IPS-20b (cell line): ENCODE measurements at regions not wholly inside any gene's neighbourhood (a gene's known extent, or its start where the extent isn't known, plus 50 kb on each side); places are given as distances from the start of the nearest gene placed in this dataset.

Experiments
- H3K27ac ChIP-seq: one replicate; pipeline ENCODE4 v1.5.1; 2013; ENCODE audit warnings: low read length
- H3K27me3 ChIP-seq: 2 replicates; pipeline ENCODE4 v1.6.1; 2013; ENCODE audit warnings: mild to moderate bottlenecking, low read length, inconsistent platforms; ENCODE audit not compliant: insufficient read depth
- H3K36me3 ChIP-seq: 2 replicates; pipeline ENCODE4 v1.6.1; 2013; ENCODE audit warnings: low read depth, mild to moderate bottlenecking, inconsistent platforms, low read length, moderate library complexity; ENCODE audit not compliant: insufficient read depth
- H3K4me1 ChIP-seq: 2 replicates; pipeline ENCODE4 v1.6.1; 2013; ENCODE audit warnings: mild to moderate bottlenecking, control low read depth, inconsistent platforms, low read length, moderate library complexity; ENCODE audit not compliant: insufficient read depth
- H3K4me3 ChIP-seq: 2 replicates; pipeline ENCODE4 v1.5.1; 2013; ENCODE audit warnings: mild to moderate bottlenecking, low read length, inconsistent platforms
- H3K9ac ChIP-seq: 2 replicates; pipeline ENCODE4 v1.6.1; 2013; ENCODE audit warnings: low read depth, mild to moderate bottlenecking, inconsistent platforms, low read length, moderate library complexity
- H3K9me3 ChIP-seq: 2 replicates; pipeline ENCODE4 v1.6.1; 2013; ENCODE audit warnings: mild to moderate bottlenecking, low read depth, low read length, inconsistent platforms; ENCODE audit not compliant: insufficient read depth

DNA sequence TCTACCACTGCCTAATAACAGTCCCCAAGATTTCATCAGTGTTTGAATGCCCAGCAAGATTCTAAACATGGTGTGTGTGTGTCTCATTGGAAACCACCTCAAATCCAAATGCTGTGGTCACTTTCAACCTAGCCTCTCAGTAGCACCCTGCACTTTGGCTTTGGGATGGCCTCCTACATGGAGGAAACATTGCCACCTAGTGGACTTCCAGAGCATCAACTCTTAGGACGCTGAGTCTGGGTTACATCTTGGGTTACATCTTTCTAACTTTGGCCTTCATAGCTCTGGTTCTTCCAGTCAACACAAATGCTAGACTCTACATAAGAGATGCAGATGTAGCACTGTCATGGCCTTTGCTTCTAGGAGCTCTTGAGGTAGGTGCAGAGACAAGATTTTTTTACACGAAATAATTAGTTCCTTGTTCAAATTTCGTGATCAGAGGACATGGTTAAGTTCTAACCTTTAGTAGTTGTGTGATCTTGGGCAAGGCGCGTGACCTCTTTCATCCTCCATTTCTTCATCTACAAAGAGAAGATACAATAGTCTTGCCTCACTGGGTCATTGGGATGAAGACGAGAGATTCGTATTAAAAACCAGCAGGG is 113.5 kb upstream of the VASH1 start:
- Histone ChIP-seq H3K36me3 (no peaks in the 10 kb centered on the region), H3K9me3 (no peaks in the 10 kb centered on the region), H3K27ac (no peak overlapping the region), H3K9ac (no peak overlapping the region), H3K27me3 (no peaks in the 10 kb centered on the region), H3K4me1 (no peaks in the 10 kb centered on the region; the same call in 1 of the 2 replicates), H3K4me3 (no peak overlapping the region)

DNA sequence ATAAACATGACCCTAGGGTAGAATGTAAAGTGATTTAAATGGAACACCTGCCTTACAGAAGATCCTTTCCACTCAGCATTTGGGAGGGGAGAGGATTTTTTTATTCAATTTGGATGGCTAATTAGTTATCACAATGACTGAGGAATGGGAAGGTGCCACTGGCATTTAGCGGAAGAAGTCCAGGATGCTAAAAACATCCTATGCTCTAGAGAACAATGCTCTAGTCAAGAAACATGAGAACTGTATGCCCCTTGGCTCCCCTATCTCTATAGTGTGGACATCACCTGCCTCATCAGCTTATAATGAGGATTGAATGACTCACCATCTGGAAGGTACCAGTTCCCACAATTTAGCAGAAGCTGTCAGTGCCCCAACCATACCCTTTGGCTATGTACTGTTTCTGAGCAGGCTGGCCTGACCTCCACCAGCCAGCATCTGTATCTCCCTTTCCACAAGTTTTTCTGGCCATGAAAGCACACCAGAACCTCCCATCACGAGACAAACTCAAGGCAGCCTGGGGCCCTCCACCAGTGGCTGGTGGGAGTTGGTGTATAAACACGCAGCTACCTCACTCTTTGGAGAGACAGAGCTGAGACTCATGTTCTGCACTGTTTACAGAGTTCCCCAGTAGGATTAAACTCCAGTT is 109.7 kb upstream of the VASH1 start:
- Histone ChIP-seq H3K27me3 (no peaks in the 10 kb centered on the region), H3K27ac (no peak overlapping the region), H3K36me3 (no peaks in the 10 kb centered on the region), H3K9me3 (no peaks in the 10 kb centered on the region), H3K4me3 (no peak overlapping the region), H3K4me1 (no peaks in the 10 kb centered on the region), H3K9ac (no peak overlapping the region)

DNA sequence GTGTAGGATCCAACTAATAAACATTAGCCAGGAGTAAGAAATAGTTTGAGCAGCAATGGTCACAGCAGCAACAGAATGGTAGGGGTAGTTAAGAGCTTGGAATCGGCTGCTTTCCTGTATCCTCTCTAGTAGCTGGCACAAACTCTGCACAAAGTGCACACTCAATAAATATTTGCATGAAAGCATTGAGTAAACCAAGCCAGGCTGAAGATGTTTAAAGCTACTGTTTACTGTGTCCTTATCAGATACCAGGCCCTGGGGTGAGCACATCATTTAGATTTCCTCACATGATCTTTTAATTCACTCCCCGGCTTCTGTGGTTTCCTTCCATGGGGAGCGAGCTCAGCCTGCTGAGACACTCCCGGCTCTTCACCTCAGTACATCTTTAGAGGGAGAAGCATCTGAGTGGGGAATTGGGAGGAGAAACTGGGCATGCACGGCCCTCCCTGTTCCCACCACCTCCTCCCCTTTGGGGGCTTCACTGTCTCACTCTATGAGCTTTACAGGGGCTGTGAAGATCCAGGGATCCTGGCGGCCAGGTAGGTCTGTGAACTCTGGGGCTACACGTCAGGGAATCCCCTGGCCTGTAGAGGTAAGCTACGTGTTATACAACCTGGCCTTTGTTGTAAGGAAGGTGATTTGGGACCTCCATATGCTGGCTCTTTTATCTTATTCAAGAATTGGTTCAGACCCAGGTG is 107.2 kb upstream of the VASH1 start:
- H3K9ac ChIP-seq, result no peak overlapping the region
- H3K36me3 ChIP-seq, result no peaks in the 10 kb centered on the region
- peaks cover 9% of the 10 kb centered on the region for H3K9me3 ChIP-seq
- H3K27ac ChIP-seq, result no peak overlapping the region
- H3K27me3 ChIP-seq, result no peaks in the 10 kb centered on the region
- H3K4me3 ChIP-seq, result no peak overlapping the region
- H3K4me1 ChIP-seq, result no peaks in the 10 kb centered on the region

DNA sequence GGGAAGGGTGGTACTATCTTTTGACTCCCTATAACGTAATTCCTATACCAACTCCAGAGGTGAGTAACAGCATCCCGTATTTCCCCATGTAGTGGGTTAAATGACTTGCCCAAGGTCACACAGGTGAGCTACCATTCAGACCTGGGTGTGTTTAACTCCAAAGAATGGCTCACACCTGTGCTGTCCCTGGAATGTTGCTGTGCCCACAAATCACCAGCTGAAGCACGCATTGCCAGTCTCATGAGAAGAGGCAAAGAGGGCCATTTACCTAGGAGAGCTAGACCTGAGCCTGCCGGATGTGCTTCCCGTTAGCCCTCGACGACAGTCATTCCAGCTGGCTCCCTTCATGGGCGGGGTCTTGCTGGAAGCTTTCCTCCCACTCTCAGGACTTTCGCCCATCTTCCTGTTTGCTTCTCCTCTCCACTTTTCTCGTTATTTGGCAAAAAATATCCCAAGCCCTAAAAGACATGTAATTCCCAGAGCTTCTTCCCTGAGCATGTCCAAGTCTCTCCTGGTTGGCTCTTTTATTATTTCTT is 106.6 kb upstream of the VASH1 start:
- no peak overlapping the region for H3K9ac ChIP-seq
- no peaks in the 10 kb centered on the region for H3K36me3 ChIP-seq
- H3K27ac ChIP-seq, result no peak overlapping the region
- no peak overlapping the region for H3K4me3 ChIP-seq
- H3K9me3 ChIP-seq, result peaks cover 9% of the 10 kb centered on the region
- no peaks in the 10 kb centered on the region for H3K4me1 ChIP-seq
- H3K27me3 ChIP-seq, result no peaks in the 10 kb centered on the region

DNA sequence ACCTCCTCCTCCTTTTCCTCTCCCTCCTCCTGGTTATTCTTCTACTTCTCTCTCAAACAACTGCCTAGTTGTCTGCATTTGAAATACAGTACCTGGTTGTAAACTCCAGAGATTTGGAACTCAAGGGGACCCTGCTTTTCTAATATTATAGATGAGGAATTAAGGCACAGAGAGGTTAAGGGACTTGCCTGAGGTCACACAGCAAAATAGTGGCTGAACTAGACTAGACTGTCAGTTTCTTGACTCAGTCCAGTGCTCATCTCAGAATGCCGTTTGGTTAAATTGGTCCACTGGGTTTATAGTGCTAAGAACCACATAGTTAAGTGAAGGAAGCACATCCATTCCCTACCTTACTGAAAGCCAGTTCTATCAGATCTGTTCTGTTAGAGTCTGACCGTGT is 105.9 kb upstream of the VASH1 start:
- H3K27me3 ChIP-seq, result no peaks in the 10 kb centered on the region
- H3K9ac ChIP-seq, result no peak overlapping the region
- no peaks in the 10 kb centered on the region for H3K36me3 ChIP-seq
- H3K4me1 ChIP-seq, result no peaks in the 10 kb centered on the region
- H3K4me3 ChIP-seq, result no peak overlapping the region
- H3K27ac ChIP-seq, result no peak overlapping the region
- peaks cover 9% of the 10 kb centered on the region for H3K9me3 ChIP-seq

DNA sequence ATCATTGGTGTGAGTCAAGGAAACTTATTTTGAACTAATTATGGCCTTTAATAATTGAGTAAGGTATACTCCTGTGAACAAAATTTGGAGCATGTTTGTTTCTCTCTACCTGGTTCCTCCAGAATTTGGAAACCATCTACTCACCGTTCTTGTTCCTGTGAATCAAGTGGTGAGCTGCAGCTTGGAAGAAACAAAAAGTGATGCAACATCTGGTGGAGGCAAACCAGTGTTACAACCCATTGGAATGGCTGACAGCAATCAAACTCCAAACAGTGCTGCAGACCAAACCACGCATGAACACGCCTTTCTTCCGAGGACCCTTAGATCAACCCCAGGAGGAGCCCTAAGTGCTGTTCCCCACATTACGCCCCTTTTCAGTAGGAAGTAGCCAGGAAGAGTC is 104.7 kb upstream of the VASH1 start:
- Histone ChIP-seq H3K27me3 (no peaks in the 10 kb centered on the region), H3K36me3 (no peaks in the 10 kb centered on the region), H3K27ac (no peak overlapping the region), H3K4me3 (no peak overlapping the region), H3K9me3 (peaks cover 9% of the 10 kb centered on the region), H3K9ac (no peak overlapping the region), H3K4me1 (no peaks in the 10 kb centered on the region)

DNA sequence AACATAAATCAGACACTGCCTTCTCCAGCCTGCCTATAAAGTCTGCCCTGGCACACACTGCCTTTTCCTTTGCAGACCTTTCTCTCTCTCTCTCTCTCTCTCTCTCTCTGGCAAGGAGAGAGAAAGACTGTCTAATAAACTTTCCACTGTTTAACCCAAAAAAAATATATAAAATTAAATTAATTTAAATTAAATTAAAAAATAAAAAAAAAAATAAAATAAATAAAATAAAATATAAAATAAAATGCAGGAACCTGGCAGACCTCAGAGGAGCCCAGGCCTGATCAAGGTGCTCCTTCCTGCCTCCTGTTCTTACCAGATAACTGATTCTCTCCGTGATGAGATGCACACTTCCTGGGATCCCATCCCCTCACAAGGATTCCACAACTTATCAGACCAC is 103.9 kb upstream of the VASH1 start:
- Histone ChIP-seq H3K27me3 (no peaks in the 10 kb centered on the region), H3K4me3 (no peak overlapping the region), H3K4me1 (no peaks in the 10 kb centered on the region), H3K9me3 (peaks cover 9% of the 10 kb centered on the region), H3K36me3 (no peaks in the 10 kb centered on the region), H3K27ac (no peak overlapping the region), H3K9ac (no peak overlapping the region)

DNA sequence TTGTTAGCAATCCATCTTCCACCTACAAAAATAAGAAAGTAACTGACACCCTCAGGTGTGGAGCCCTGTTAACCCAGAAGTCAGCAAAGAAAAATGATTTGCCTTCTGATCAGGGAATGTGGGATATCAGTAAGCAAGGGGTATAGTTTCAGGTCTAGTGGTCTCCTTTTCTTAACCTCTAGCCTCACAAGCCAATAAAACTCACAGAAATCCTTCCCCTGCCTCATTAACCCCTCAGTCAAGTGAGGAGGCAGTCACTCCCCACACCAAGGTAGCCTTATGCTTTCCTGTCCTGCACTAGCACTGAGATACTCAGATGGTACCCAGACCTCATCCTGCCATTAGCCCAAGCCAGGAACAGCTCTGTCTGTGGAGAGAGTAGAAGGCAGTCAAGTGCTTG is 103.4 kb upstream of the VASH1 start:
- Histone ChIP-seq H3K9ac (no peak overlapping the region), H3K27me3 (no peaks in the 10 kb centered on the region), H3K4me1 (no peaks in the 10 kb centered on the region), H3K9me3 (peaks cover 9% of the 10 kb centered on the region), H3K27ac (no peak overlapping the region), H3K36me3 (no peaks in the 10 kb centered on the region), H3K4me3 (no peak overlapping the region)

DNA sequence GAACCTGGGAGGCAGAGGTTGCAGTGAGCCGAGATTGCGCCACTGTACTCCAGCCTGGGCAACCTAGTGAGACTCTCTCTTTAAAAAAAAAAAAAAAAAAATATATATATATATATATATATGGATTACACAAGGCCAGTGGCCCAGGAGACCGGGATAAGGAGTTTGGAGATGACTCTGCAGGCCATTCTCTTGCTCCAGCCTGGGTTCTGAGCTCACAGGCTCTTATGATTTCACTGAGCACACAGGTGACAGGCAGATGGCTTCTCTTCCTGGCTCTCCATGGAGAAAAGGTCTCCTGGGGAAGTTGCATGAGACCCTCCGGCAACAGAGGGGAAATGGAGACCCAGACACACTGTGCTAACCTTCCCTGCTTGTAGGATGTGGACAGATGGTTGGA is 98.7 kb upstream of the VASH1 start:
- peaks cover 9% of the 10 kb centered on the region for H3K9me3 ChIP-seq
- H3K9ac ChIP-seq, result no peak overlapping the region
- H3K27ac ChIP-seq, result no peak overlapping the region
- H3K36me3 ChIP-seq, result no peaks in the 10 kb centered on the region
- H3K4me1 ChIP-seq, result no peaks in the 10 kb centered on the region
- no peaks in the 10 kb centered on the region for H3K27me3 ChIP-seq
- no peak overlapping the region for H3K4me3 ChIP-seq

DNA sequence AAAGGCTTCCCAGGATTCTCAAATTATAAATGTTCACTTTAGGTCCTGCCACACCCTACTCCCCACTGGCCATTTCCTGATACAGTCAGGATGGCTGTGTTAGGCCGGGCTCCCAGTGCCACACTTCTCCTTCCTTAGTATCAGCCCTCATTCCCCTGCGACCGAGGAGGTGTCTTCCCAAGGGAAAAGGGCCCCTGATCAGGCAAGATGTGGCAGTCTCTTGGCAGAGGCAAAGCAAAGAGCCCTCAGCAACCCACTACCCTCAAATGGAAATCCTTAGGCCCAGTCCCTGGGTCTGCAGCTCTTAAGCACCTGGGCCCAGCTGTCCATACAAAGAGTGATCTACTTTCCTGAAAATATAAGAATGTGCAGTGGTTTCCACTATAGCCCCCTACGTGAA is 96.5 kb upstream of the VASH1 start:
- H3K27me3 ChIP-seq, result no peaks in the 10 kb centered on the region
- H3K9me3 ChIP-seq, result peaks cover 7% of the 10 kb centered on the region; the same call in 1 of the 2 replicates
- no peak overlapping the region for H3K27ac ChIP-seq

DNA sequence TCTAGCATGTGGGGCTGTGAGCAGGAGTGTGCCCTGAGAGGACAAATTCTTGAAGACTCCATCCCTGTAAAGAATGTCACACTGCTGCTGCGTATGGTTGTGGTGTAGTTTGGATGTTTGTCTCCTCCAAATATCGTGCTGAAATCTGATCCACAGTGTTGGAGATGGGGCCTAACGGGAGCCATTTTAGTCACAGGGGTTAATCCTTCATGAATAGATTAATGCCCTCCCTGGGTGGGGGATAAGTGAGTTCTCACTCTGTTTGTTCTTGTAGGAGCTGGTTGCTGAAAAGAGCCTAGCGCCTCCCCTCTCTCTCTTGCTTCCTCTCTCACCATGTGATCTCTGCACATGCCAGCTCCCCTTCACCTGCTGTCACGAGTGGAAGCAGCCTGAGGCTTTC is 94.5 kb upstream of the VASH1 start:
- no peaks in the 10 kb centered on the region for H3K27me3 ChIP-seq
- H3K9me3 ChIP-seq, result peaks cover 7% of the 10 kb centered on the region; the same call in 1 of the 2 replicates
- H3K36me3 ChIP-seq, result no peaks in the 10 kb centered on the region
- H3K4me3 ChIP-seq, result no peak overlapping the region
- H3K9ac ChIP-seq, result no peak overlapping the region
- no peaks in the 10 kb centered on the region for H3K4me1 ChIP-seq
- H3K27ac ChIP-seq, result no peak overlapping the region

More for the DNA sequence above, 96.5 kb upstream of the VASH1 start:
- no peaks in the 10 kb centered on the region for H3K36me3 ChIP-seq
- no peak overlapping the region for H3K4me3 ChIP-seq
- no peaks in the 10 kb centered on the region for H3K4me1 ChIP-seq
- H3K9ac ChIP-seq, result no peak overlapping the region

DNA sequence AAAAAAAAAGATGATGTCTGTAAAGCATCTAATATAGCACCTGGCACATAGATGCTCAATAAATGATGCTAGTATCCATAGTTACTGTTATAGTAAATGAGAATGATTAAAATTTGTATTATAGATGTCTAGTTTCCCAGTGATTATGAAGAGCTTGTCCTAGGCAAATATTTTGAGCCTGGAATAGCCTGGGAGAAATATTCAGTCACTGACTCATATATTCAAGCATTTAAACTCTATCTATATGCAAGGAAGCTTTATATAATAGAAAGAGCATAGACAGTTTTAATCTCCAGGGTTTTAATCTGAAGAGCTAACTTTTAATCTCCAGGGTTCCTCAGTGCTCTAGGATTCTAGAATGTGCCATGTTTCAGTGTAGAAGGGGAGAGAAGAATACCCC is 91.5 kb upstream of the VASH1 start:
- no peak overlapping the region for H3K4me3 ChIP-seq
- no peak overlapping the region for H3K9ac ChIP-seq
- H3K27me3 ChIP-seq, result no peaks in the 10 kb centered on the region

More for the DNA sequence above, 91.5 kb upstream of the VASH1 start:
- H3K4me1 ChIP-seq, result no peaks in the 10 kb centered on the region
- H3K9me3 ChIP-seq, result peaks cover 7% of the 10 kb centered on the region; the same call in 1 of the 2 replicates
- no peak overlapping the region for H3K27ac ChIP-seq
- no peaks in the 10 kb centered on the region for H3K36me3 ChIP-seq
